GM18498 (cell line): ENCODE measurements at regions not wholly inside any gene's neighbourhood (a gene's known extent, or its start where the extent isn't known, plus 50 kb on each side); places are given as distances from the start of the nearest gene placed in this dataset.
"Not testable (repeated sequence)": the region's sequence is repeated elsewhere in the genome, so short reads cannot be mapped to it uniquely, and the experiment has no call there.

Experiments
- ATAC-seq: cut with Tn5 transposase; IDR thresholded peaks from one replicate; pipeline ENCODE4 v1.9.1; 2021; ENCODE audit warnings: mild to moderate bottlenecking, moderate library complexity; ENCODE audit not compliant: unreplicated experiment

GRCh38 chr4:126201251-126202138, 886.7 kb downstream of the FAT4 start:
- not testable (repeated sequence) for ATAC-seq

- no peak for ATAC-seq
Measured at GRCh38 chr4:126202226-126202625, 887.5 kb downstream of the FAT4 start.

- ATAC-seq = no peak
Measured at GRCh38 chr4:126207910-126208309, 893.2 kb downstream of the FAT4 start.

GRCh38 chr4:126209147-126209546, 894.4 kb downstream of the FAT4 start:
- no peak for ATAC-seq

GRCh38 chr4:126213996-126214395, 899.2 kb downstream of the FAT4 start:
- ATAC-seq = no peak

- no peak for ATAC-seq
Measured at GRCh38 chr4:126215759-126216158, 901.0 kb downstream of the FAT4 start.

- ATAC-seq = no peak
Measured at GRCh38 chr4:126216611-126217010, 901.9 kb downstream of the FAT4 start.

- ATAC-seq = no peak
Measured at GRCh38 chr4:126221282-126221681, 906.5 kb downstream of the FAT4 start.

- ATAC-seq = no peak
Measured at GRCh38 chr4:126221717-126222340, 907.1 kb downstream of the FAT4 start.

- no peak for ATAC-seq
Measured at GRCh38 chr4:126223784-126224407, 909.1 kb downstream of the FAT4 start.

GRCh38 chr4:126227428-126227827, 912.7 kb downstream of the FAT4 start:
- ATAC-seq = no peak

GRCh38 chr4:126230269-126230668, 915.5 kb downstream of the FAT4 start:
- no peak for ATAC-seq

GRCh38 chr4:126233483-126233882, 918.7 kb downstream of the FAT4 start:
- no peak for ATAC-seq

- no peak for ATAC-seq
Measured at GRCh38 chr4:126238013-126238412, 923.3 kb downstream of the FAT4 start.

- ATAC-seq = no peak
Measured at GRCh38 chr4:126241634-126242033, 926.9 kb downstream of the FAT4 start.

GRCh38 chr4:126242679-126243390, 928.1 kb downstream of the FAT4 start:
- ATAC-seq = no peak

- no peak for ATAC-seq
Measured at GRCh38 chr4:126247409-126247808, 932.7 kb downstream of the FAT4 start.

- ATAC-seq = no peak
Measured at GRCh38 chr4:126250006-126250405, 935.3 kb downstream of the FAT4 start.

- no peak for ATAC-seq
Measured at GRCh38 chr4:126251169-126251568, 936.4 kb downstream of the FAT4 start.

GRCh38 chr4:126262665-126263064, 947.9 kb downstream of the FAT4 start:
- ATAC-seq = no peak

GRCh38 chr4:126264839-126265238, 950.1 kb downstream of the FAT4 start:
- no peak for ATAC-seq
